GM12878 (cell line): ENCODE measurements at regions not wholly inside any gene's neighbourhood (a gene's known extent, or its start where the extent isn't known, plus 50 kb on each side); places are given as distances from the start of the nearest gene placed in this dataset.

ENCODE experiments used
- ATAC-seq: fragments of 200-7000 bp; cut with Tn5 transposase; 3 replicates; pipeline ENCODE4 v1.9.1; 2020; ENCODE audit warnings: mild to moderate bottlenecking, moderate library complexity
- BruUV-seq: library from RNA; stranded (reverse); fragments of 400-500 nt; replicated peaks from 2 replicates; lab custom pipeline; 2021; lab: Mats Ljungman, UMichigan
- CTCF ChIA-PET: fragments of 300-600 bp; sonication (Branson Sonifier 250); formaldehyde crosslinking; extraction: SDS; loops from one replicate; lab custom pipeline; 2021; ENCODE audit warnings: inconsistent platforms; lab: Yijun Ruan, JAX
- POLR2A ChIA-PET: fragments of 350-600 bp; formaldehyde crosslinking; extraction: SDS; loops from one replicate; lab custom pipeline; 2021; ENCODE audit warnings: inconsistent platforms; lab: Charles Lee
- RAD21 ChIA-PET: fragments of 300-600 bp; sonication (Branson Sonifier 250); formaldehyde crosslinking; loops from one replicate; lab custom pipeline; 2023; ENCODE audit warnings: antibody characterized with exemption; ENCODE audit not compliant: unreplicated experiment; lab: Charles Lee
- SMC1A ChIA-PET: fragments of 300-600 bp; sonication (Branson Sonifier 250); formaldehyde crosslinking; loops from one replicate; lab custom pipeline; 2023; ENCODE audit not compliant: unreplicated experiment, uncharacterized antibody; lab: Charles Lee
- DNase-seq: peaks from one replicate; pipeline ENCODE4 v3.0.0-alpha.2; 2011; ENCODE audit warnings: low read depth, low spot score
- FAIRE-seq: peaks from 3 replicates; lab custom pipeline; 2011; peaks lifted over from hg19 to GRCh38; lab: Jason Lieb, UNC
- H2AFZ ChIP-seq: 2 replicates; pipeline ENCODE4 v1.6.0; 2011; ENCODE audit warnings: low read depth, low read length, control low read depth; ENCODE audit not compliant: control insufficient read depth
- H3K27ac ChIP-seq: 2 replicates; pipeline ENCODE4 v1.5.1; 2011; ENCODE audit warnings: control low read depth; ENCODE audit not compliant: control insufficient read depth, insufficient read depth
- H3K27me3 ChIP-seq, 2 experiments: replicated peaks in 1 of 2; 2 replicates each; pipeline versions ENCODE4 v1.6.0 to v1.6.1; 2011; ENCODE audit warnings: low read length in 1 of 2; ENCODE audit not compliant: control insufficient read depth in 2 of 2, insufficient read depth in 2 of 2
- H3K36me3 ChIP-seq, 2 experiments: 2 replicates each; pipeline ENCODE4 v1.5.1; 2011; ENCODE audit warnings: low read length in 1 of 2; ENCODE audit not compliant: control insufficient read depth in 2 of 2, insufficient read depth in 2 of 2
- H3K4me1 ChIP-seq: 2 replicates; pipeline ENCODE4 v1.6.1; 2011; ENCODE audit warnings: mild to moderate bottlenecking, low read length, moderate library complexity, mixed read lengths; ENCODE audit not compliant: control insufficient read depth, insufficient read depth
- H3K4me2 ChIP-seq: 2 replicates; pipeline ENCODE4 v1.6.0; 2011; ENCODE audit warnings: control low read depth; ENCODE audit not compliant: control insufficient read depth, insufficient read depth
- H3K4me3 ChIP-seq: fragments of 200-600 bp; sonication (generic); 2 replicates; pipeline ENCODE4 v1.5.1; 2016
- H3K79me2 ChIP-seq: 2 replicates; pipeline ENCODE4 v1.6.0; 2011; ENCODE audit warnings: low read length; ENCODE audit not compliant: control insufficient read depth, insufficient read depth
- H3K9ac ChIP-seq: 2 replicates; pipeline ENCODE4 v1.8.0; 2011; ENCODE audit warnings: low read length, control low read depth, mixed read lengths; ENCODE audit not compliant: control insufficient read depth, insufficient read depth
- H3K9me3 ChIP-seq: replicated peaks from 3 replicates; pipeline ENCODE4 v1.5.1; 2011; ENCODE audit warnings: mild to moderate bottlenecking, low read length; ENCODE audit not compliant: control insufficient read depth, insufficient read depth
- H4K20me1 ChIP-seq: 2 replicates; pipeline ENCODE4 v1.6.0; 2011; ENCODE audit not compliant: control insufficient read depth, insufficient read depth
- CEBPB ChIP-seq, 2 experiments: fragments of 150-350 bp in 1 of 2; IDR thresholded peaks; 2 replicates each; pipeline ENCODE4 v1.6.1; 2012 to 2014; ENCODE audit warnings: low read depth in 2 of 2, low read length in 2 of 2, borderline replicate concordance in 1 of 2, inconsistent platforms in 1 of 2
- ELK1 ChIP-seq: IDR thresholded peaks from 2 replicates; pipeline ENCODE4 v1.6.1; 2012; ENCODE audit warnings: low read depth, low read length, improper control_type of control experiment
- HDGF ChIP-seq: fragments of 450-650 bp; IDR thresholded peaks from 2 replicates; pipeline ENCODE4 v1.6.1; 2016; ENCODE audit warnings: antibody characterized with exemption
- MYB ChIP-seq: fragments of 150-350 bp; IDR thresholded peaks from 2 replicates; pipeline ENCODE4 v1.6.1; 2014; ENCODE audit warnings: mild to moderate bottlenecking, low read depth, low read length, borderline replicate concordance
- PAX5 ChIP-seq: IDR thresholded peaks from 2 replicates; pipeline ENCODE4 v1.6.1; 2011; ENCODE audit warnings: low read depth, low read length, borderline replicate concordance
- SIN3A ChIP-seq: IDR thresholded peaks from 2 replicates; pipeline ENCODE4 v1.6.1; 2012; ENCODE audit warnings: low read depth, low read length, improper control_type of control experiment
- SKIL ChIP-seq: fragments of 450-650 bp; IDR thresholded peaks from 2 replicates; pipeline ENCODE4 v1.6.1; 2017; ENCODE audit warnings: mild to moderate bottlenecking, low read depth, inconsistent platforms; ENCODE audit not compliant: poor library complexity, severe bottlenecking
- WRNIP1 ChIP-seq: IDR thresholded peaks from 2 replicates; pipeline ENCODE4 v1.6.1; 2011; ENCODE audit warnings: low read depth, low read length, improper control_type of control experiment, borderline replicate concordance
- ZBTB11 ChIP-seq: fragments of 450-650 bp; formaldehyde crosslinking; IDR thresholded peaks from 2 replicates; pipeline ENCODE4 v1.5.0; 2022; ENCODE audit warnings: mild to moderate bottlenecking, missing genetic modification characterization
- ZNF687 ChIP-seq: fragments of 450-650 bp; IDR thresholded peaks from 2 replicates; pipeline ENCODE4 v1.6.1; 2017; ENCODE audit warnings: mild to moderate bottlenecking, moderate library complexity
- WGBS: methylation state at CpG from one replicate; pipeline ENCODE4 v1.1.6; 2016; ENCODE audit warnings: low lambda C conversion rate; ENCODE audit not compliant: insufficient replicate concordance, insufficient coverage; ENCODE audit errors: missing lambda C conversion rate; 5-methylcytosine and 5-hydroxymethylcytosine counted together
- in situ Hi-C: fragments of 300-500 bp; cut with MboI; formaldehyde crosslinking; loops from 9 replicates; pipeline ENCODE4 v1.14.3; 2018; ENCODE audit warnings: mixed read lengths
- intact Hi-C: fragments of 100-400 bp; cut with micrococcal nuclease; formaldehyde crosslinking; loops from one replicate; pipeline ENCODE4 v1.14.2; 2022; ENCODE audit not compliant: unreplicated experiment

- Histone ChIP-seq H3K9me3 (no peaks in the 10 kb centered on the region), H2AFZ (no peak overlapping the region), H3K4me3 (no peak overlapping the region), H4K20me1 (no peaks in the 10 kb centered on the region), H3K9ac (no peak overlapping the region), H3K79me2 (no peaks in the 10 kb centered on the region), H3K36me3 (no peaks in the 10 kb centered on the region), H3K27me3 (no peaks in the 10 kb centered on the region), H3K4me1 (no peaks in the 10 kb centered on the region), H3K27ac (no peak overlapping the region), H3K4me2 (no peak overlapping the region)
- ATAC-seq (no peak), FAIRE-seq (no peak), DNase-seq (no peak)
- POLR2A ChIA-PET = no interaction called here
- SMC1A ChIA-PET = no interaction called here
- BruUV-seq = no TSS peak
- in situ Hi-C loops = no loop called here
- RAD21 ChIA-PET = no interaction called here
- CTCF ChIA-PET = no interaction called here
- intact Hi-C loops = no loop called here
- 3% methylated on average over 2 of the region's 2 CpGs for WGBS
- TF ChIP-seq ZNF687 = no peak
- no peak for TF ChIP-seq SKIL
- no peak for TF ChIP-seq SIN3A
- no peak for TF ChIP-seq MYB
- TF ChIP-seq WRNIP1 = no peak
- TF ChIP-seq HDGF = no peak
- TF ChIP-seq ELK1 = no peak
- no peak for TF ChIP-seq PAX5
- no peak for TF ChIP-seq CEBPB (IDR thresholded peaks at IDR 0.05; ENCODE audit: borderline replicate concordance in 1 of 2, low read depth in 2 of 2, low read length in 2 of 2)
- TF ChIP-seq ZBTB11 (CRISPR knock-in tag) = no peak
Observed at GRCh38 chr4:187883049-187883448, 112.5 kb upstream of the ZFP42 start.
